Tibial nerve (tissue), 4 donors: ENCODE measurements at regions not wholly inside any gene's neighbourhood (a gene's known extent, or its start where the extent isn't known, plus 50 kb on each side); places are given as distances from the start of the nearest gene placed in this dataset.

Source experiments
- DNase-seq, 2 donors: peaks; one replicate each; pipeline ENCODE4 v3.0.0-alpha.2; 2019; ENCODE audit warnings: low spot score in 2 of 2
- H3K27ac ChIP-seq, 4 donors: fragments of 200-600 bp; sonication (generic) in 3 of 4; one replicate each; pipeline ENCODE4 v1.5.1; 2017 to 2019; ENCODE audit warnings: mild to moderate bottlenecking in 1 of 4
- H3K27me3 ChIP-seq, 2 donors: fragments of 200-600 bp; sonication (generic) in 1 of 2; one replicate each; pipeline versions ENCODE4 v1.5.1 to v1.6.0; 2017 to 2019
- H3K36me3 ChIP-seq, 3 donors: fragments of 200-600 bp; sonication (generic); one replicate each; pipeline ENCODE4 v1.5.1; 2018 to 2019
- H3K4me1 ChIP-seq, 4 donors: fragments of 200-600 bp; sonication (generic) in 3 of 4; one replicate each; pipeline ENCODE4 v1.5.1; 2017 to 2019
- H3K4me3 ChIP-seq, 4 donors: fragments of 200-600 bp; sonication (generic) in 3 of 4; one replicate each; pipeline ENCODE4 v1.5.1; 2017 to 2019; ENCODE audit warnings: mild to moderate bottlenecking in 1 of 4, moderate library complexity in 1 of 4
- H3K9me3 ChIP-seq, 4 donors: fragments of 200-600 bp; sonication (generic) in 3 of 4; one replicate each; pipeline ENCODE4 v1.5.1; 2017 to 2019
- EP300 ChIP-seq, 2 donors: sonication (generic); formaldehyde crosslinking; IDR thresholded peaks; one replicate each; pipeline ENCODE4 v1.6.1; 2017; ENCODE audit warnings: antibody characterized with exemption in 2 of 2, mild to moderate bottlenecking in 1 of 2
- POLR2A ChIP-seq, 2 donors: fragments of 450-650 bp; IDR thresholded peaks; one replicate each; pipeline ENCODE4 v1.6.1; 2017; ENCODE audit warnings: antibody characterized with exemption in 2 of 2, mild to moderate bottlenecking in 2 of 2, moderate library complexity in 2 of 2
- WGBS, 2 donors: methylation state at CpG; one replicate each; pipeline ENCODE4 v1.1.5; 2018; 5-methylcytosine and 5-hydroxymethylcytosine counted together
- TF ChIP-seq, protein P1 (sequence below), 5 experiments: fragments of 200-600 bp in 3 of 5; fragments of 450-650 bp in 2 of 5; sonication (generic) in 3 of 5; IDR thresholded peaks; one replicate each; pipeline ENCODE4 v1.5.1; 2016 to 2019; ENCODE audit warnings: antibody characterized with exemption in 5 of 5, mild to moderate bottlenecking in 3 of 5, moderate library complexity in 2 of 5

DNA sequence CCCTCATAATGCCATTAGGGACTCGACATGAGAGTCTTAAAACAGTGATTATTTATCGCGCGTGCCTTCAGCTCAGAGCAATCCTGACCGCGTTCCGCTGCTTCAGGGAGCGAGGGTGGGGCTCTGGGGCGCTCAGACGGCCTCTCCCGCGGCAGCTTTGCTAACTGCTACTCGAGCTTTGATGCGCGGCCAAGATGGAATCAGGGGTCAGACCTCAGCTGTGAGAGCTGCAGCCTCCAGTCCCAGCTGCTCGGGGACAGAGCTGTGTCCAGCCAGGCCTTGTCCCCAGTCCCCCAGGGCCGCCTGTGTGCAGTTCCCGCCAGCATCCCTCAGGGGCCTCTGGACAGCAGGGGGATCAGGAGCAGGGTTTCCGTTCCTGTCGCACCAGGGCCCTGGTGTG lies 104.6 kb upstream of the TTC34 start:
- 12 to 14% methylated on average over 14 to 19 of the region's 20 CpGs for WGBS, 2 donors
- TF ChIP-seq, protein P1, sequence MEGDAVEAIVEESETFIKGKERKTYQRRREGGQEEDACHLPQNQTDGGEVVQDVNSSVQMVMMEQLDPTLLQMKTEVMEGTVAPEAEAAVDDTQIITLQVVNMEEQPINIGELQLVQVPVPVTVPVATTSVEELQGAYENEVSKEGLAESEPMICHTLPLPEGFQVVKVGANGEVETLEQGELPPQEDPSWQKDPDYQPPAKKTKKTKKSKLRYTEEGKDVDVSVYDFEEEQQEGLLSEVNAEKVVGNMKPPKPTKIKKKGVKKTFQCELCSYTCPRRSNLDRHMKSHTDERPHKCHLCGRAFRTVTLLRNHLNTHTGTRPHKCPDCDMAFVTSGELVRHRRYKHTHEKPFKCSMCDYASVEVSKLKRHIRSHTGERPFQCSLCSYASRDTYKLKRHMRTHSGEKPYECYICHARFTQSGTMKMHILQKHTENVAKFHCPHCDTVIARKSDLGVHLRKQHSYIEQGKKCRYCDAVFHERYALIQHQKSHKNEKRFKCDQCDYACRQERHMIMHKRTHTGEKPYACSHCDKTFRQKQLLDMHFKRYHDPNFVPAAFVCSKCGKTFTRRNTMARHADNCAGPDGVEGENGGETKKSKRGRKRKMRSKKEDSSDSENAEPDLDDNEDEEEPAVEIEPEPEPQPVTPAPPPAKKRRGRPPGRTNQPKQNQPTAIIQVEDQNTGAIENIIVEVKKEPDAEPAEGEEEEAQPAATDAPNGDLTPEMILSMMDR (IDR thresholded peaks at IDR 0.05): no peak
- TF ChIP-seq POLR2A (IDR thresholded peaks at IDR 0.05): no peak
- no peak for TF ChIP-seq EP300 (IDR thresholded peaks at IDR 0.05)
- Histone ChIP-seq H3K4me1 (peaks cover 0 to 11% (median 0%) of the 10 kb centered on the region in 4 donors), H3K36me3 (no peaks in the 10 kb centered on the region), H3K4me3 (no peak overlapping the region), H3K9me3 (no peaks in the 10 kb centered on the region), H3K27me3 (peaks cover 0 to 22% of the 10 kb centered on the region in 2 donors), H3K27ac (no peak overlapping the region)
- DNase-seq: no peak

DNA sequence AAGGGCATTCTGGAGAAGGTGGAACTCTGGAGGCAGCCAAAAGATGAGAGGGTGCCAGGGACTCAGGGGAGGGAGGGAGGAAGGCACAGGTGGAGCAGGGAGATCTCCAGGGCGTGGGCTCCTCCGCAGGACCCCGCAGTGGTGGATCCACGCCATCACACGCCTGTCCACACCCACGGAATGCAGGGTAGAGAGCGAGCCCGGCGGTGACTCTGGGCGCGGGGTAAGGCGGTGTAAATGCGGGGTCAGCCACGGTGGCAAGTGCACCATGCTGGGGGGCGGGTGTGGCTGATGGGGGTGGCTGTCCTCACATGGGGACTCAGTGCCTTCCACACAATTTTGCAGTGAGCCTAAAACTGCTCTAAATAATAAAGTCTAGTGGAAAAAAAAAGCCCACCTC lies 105.1 kb upstream of the TTC34 start:
- no peak for TF ChIP-seq POLR2A (IDR thresholded peaks at IDR 0.05)
- TF ChIP-seq, protein P1 (IDR thresholded peaks at IDR 0.05): no peak
- TF ChIP-seq EP300 (IDR thresholded peaks at IDR 0.05): no peak
- no peaks in the 10 kb centered on the region for H3K9me3 ChIP-seq
- H3K4me1 ChIP-seq: peaks cover 0 to 11% (median 0%) of the 10 kb centered on the region in 4 donors
- H3K27me3 ChIP-seq: peaks cover 0 to 22% of the 10 kb centered on the region in 2 donors
- no peak overlapping the region for H3K27ac ChIP-seq
- WGBS, 2 donors: 74 to 79% methylated on average over 15 of the region's 15 CpGs
- no peak for DNase-seq
- no peaks in the 10 kb centered on the region for H3K36me3 ChIP-seq
- H3K4me3 ChIP-seq: no peak overlapping the region

DNA sequence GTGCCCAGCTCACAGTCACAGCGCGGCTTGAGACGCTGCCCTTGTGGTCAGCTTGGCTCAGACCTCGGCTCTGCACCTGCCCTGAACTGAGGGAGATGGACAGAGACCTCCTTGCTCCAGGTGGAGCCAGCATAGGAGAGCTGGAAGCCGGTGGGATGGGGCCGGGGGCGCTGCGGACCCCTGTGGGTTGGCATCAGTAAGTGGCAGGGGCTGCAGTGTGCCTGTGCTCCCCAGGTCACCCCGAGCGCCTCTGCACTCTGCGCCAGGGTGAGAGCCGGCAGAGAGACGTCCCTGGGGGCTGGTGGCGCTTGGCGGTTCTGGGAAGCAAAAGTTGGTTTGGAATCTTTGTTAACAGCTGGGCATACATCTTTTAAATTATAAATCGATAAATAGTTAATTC lies 105.6 kb upstream of the TTC34 start:
- TF ChIP-seq POLR2A (IDR thresholded peaks at IDR 0.05): no peak
- TF ChIP-seq, protein P1 (IDR thresholded peaks at IDR 0.05): no peak
- no peak for TF ChIP-seq EP300 (IDR thresholded peaks at IDR 0.05)
- H3K27me3 ChIP-seq: peaks cover 0 to 22% of the 10 kb centered on the region in 2 donors
- WGBS, 2 donors: 87 to 89% methylated on average over 16 of the region's 16 CpGs

DNA sequence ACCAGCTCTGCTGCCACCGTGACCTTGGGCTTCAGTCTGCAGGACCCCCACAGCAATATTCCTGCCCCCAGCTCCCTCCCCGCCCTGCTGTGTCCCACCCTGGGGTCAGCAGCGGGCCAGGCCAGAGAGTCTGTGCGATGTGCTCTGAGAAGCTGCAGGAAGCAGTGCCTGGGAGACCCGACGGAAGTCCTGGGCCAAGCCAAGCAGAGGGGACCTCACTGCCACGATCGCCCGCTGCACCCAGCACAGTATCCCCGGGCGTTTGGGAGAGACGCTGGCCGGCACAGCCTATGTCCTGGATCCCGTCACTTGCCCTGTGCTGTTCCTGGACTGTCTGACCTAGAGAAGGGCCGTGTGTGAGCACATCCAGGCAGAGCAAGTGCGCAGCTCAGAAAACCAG lies 106.6 kb upstream of the TTC34 start:
- no peak overlapping the region for H3K4me3 ChIP-seq
- TF ChIP-seq POLR2A (IDR thresholded peaks at IDR 0.05) (no peak), EP300 (IDR thresholded peaks at IDR 0.05) (no peak)
- TF ChIP-seq, protein P1 (IDR thresholded peaks at IDR 0.05): no peak
- no peak overlapping the region for H3K27ac ChIP-seq
- no peak for DNase-seq
- no peaks in the 10 kb centered on the region for H3K36me3 ChIP-seq
- H3K9me3 ChIP-seq: no peaks in the 10 kb centered on the region
- H3K4me1 ChIP-seq: peaks cover 0 to 11% (median 0%) of the 10 kb centered on the region in 4 donors
- 98 to 100% methylated on average over 1 to 10 of the region's 16 CpGs for WGBS, 2 donors
- peaks cover 0 to 22% of the 10 kb centered on the region in 2 donors for H3K27me3 ChIP-seq

More for the DNA sequence above, 105.6 kb upstream of the TTC34 start:
- no peak overlapping the region for H3K27ac ChIP-seq
- no peaks in the 10 kb centered on the region for H3K9me3 ChIP-seq
- H3K4me1 ChIP-seq: peaks cover 0 to 11% (median 0%) of the 10 kb centered on the region in 4 donors
- no peak overlapping the region for H3K4me3 ChIP-seq
- DNase-seq: no peak
- no peaks in the 10 kb centered on the region for H3K36me3 ChIP-seq

DNA sequence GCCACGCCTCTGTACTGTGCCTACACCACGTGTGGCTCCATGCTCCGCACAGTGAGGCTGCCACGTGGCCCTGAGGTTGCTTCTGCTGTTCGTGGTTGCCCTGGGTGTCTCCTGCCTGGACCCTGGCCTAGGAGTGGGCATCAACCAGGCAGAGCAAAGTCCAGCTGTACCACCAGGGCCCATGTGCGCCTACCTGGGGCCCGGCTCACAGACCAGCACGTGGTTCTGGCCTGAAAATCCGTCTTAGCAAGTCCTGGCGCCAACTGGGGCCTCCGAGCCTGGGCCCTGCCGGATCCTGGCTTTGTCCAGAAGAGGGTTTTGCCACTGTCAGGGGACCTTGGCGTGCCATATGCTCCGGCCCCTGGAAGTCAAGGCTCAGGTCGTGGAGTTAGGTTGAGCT lies 107.1 kb upstream of the TTC34 start:
- Histone ChIP-seq H3K36me3 (no peaks in the 10 kb centered on the region), H3K27me3 (peaks cover 0 to 22% of the 10 kb centered on the region in 2 donors), H3K4me3 (no peak overlapping the region), H3K4me1 (peaks cover 0 to 11% (median 0%) of the 10 kb centered on the region in 4 donors), H3K9me3 (no peaks in the 10 kb centered on the region), H3K27ac (no peak overlapping the region)
- 87 to 92% methylated on average over 3 to 10 of the region's 15 CpGs for WGBS, 2 donors
- DNase-seq: no peak
- TF ChIP-seq, protein P1 (IDR thresholded peaks at IDR 0.05): no peak
- no peak for TF ChIP-seq POLR2A (IDR thresholded peaks at IDR 0.05)
- TF ChIP-seq EP300 (IDR thresholded peaks at IDR 0.05): no peak
